Right atrium auricular region (tissue), 2 donors: ENCODE measurements at regions not wholly inside any gene's neighbourhood (a gene's known extent, or its start where the extent isn't known, plus 50 kb on each side); places are given as distances from the start of the nearest gene placed in this dataset.

ENCODE experiments used
- DNase-seq: peaks from one replicate; pipeline ENCODE4 v3.0.0-alpha.2; 2019; ENCODE audit warnings: low spot score
- H3K27ac ChIP-seq, 2 donors: fragments of 200-600 bp; sonication (generic); 1 replicate in 1 of 2; 2 replicates in 1 of 2; pipeline ENCODE4 v1.5.1; 2016 to 2019
- H3K27me3 ChIP-seq, 2 donors: fragments of 200-600 bp; sonication (generic); one replicate each; pipeline versions ENCODE4 v1.5.1 to v1.6.0; 2017 to 2019
- H3K36me3 ChIP-seq: fragments of 200-600 bp; sonication (generic); one replicate; pipeline ENCODE4 v1.5.1; 2016
- H3K4me1 ChIP-seq, 2 donors: fragments of 200-600 bp; sonication (generic); one replicate each; pipeline versions ENCODE4 v1.5.1 to v1.6.0; 2017 to 2019
- H3K4me3 ChIP-seq, 2 donors: fragments of 200-600 bp; sonication (generic); 1 replicate in 1 of 2; 2 replicates in 1 of 2; pipeline ENCODE4 v1.5.1; 2017 to 2019; ENCODE audit warnings: mild to moderate bottlenecking in 1 of 2, moderate library complexity in 1 of 2
- H3K9me3 ChIP-seq, 2 donors: fragments of 200-600 bp; sonication (generic); one replicate each; pipeline ENCODE4 v1.5.1; 2019
- CTCF ChIP-seq, 2 donors: fragments of 200-600 bp; sonication (generic); IDR thresholded peaks; one replicate each; pipeline ENCODE4 v1.5.1; 2019; ENCODE audit warnings: antibody characterized with exemption in 2 of 2

- Histone ChIP-seq H3K36me3 (no peaks in the 10 kb centered on the region), H3K27me3 (no peaks in the 10 kb centered on the region), H3K4me3 (no peak overlapping the region)
Measured at GRCh38 chr13:79910875-79911540, 429.9 kb downstream of the SPRY2 start.

GRCh38 chr13:79909644-79910043 lies 428.7 kb downstream of the NDFIP2 start:
- no peak for TF ChIP-seq CTCF (IDR thresholded peaks at IDR 0.05)
- H3K4me3 ChIP-seq, result no peak overlapping the region

More at GRCh38 chr13:79910875-79911540, 429.9 kb downstream of the SPRY2 start:
- DNase-seq, result no peak
- no peak overlapping the region for H3K27ac ChIP-seq
- H3K4me1 ChIP-seq, result peaks cover 0 to 4% of the 10 kb centered on the region in 2 donors
- no peak for TF ChIP-seq CTCF (IDR thresholded peaks at IDR 0.05)
- no peaks in the 10 kb centered on the region for H3K9me3 ChIP-seq

GRCh38 chr13:79908381-79908780 lies 427.4 kb downstream of the NDFIP2 start:
- H3K9me3 ChIP-seq, result no peaks in the 10 kb centered on the region
- no peak for DNase-seq
- H3K27me3 ChIP-seq, result no peaks in the 10 kb centered on the region
- no peaks in the 10 kb centered on the region for H3K4me1 ChIP-seq
- no peak overlapping the region for H3K4me3 ChIP-seq
- no peaks in the 10 kb centered on the region for H3K36me3 ChIP-seq
- no peak for TF ChIP-seq CTCF (IDR thresholded peaks at IDR 0.05)
- H3K27ac ChIP-seq, result no peak overlapping the region

More at GRCh38 chr13:79909644-79910043, 428.7 kb downstream of the NDFIP2 start:
- no peak for DNase-seq
- H3K4me1 ChIP-seq, result no peaks in the 10 kb centered on the region
- H3K9me3 ChIP-seq, result no peaks in the 10 kb centered on the region
- H3K27ac ChIP-seq, result no peak overlapping the region
- no peaks in the 10 kb centered on the region for H3K36me3 ChIP-seq
- H3K27me3 ChIP-seq, result no peaks in the 10 kb centered on the region

GRCh38 chr13:79907527-79907926 lies 426.6 kb downstream of the NDFIP2 start:
- no peak for DNase-seq

GRCh38 chr13:79906345-79906744 lies 425.4 kb downstream of the NDFIP2 start:
- Histone ChIP-seq H3K27me3 (no peaks in the 10 kb centered on the region), H3K4me3 (no peak overlapping the region), H3K9me3 (no peaks in the 10 kb centered on the region), H3K36me3 (no peaks in the 10 kb centered on the region), H3K27ac (no peak overlapping the region), H3K4me1 (no peaks in the 10 kb centered on the region)
- DNase-seq, result no peak
- no peak for TF ChIP-seq CTCF (IDR thresholded peaks at IDR 0.05)

More at GRCh38 chr13:79907527-79907926, 426.6 kb downstream of the NDFIP2 start:
- Histone ChIP-seq H3K27ac (no peak overlapping the region), H3K4me1 (no peaks in the 10 kb centered on the region), H3K27me3 (no peaks in the 10 kb centered on the region), H3K9me3 (no peaks in the 10 kb centered on the region), H3K4me3 (no peak overlapping the region), H3K36me3 (no peaks in the 10 kb centered on the region)
- no peak for TF ChIP-seq CTCF (IDR thresholded peaks at IDR 0.05)

GRCh38 chr13:79905018-79905417 lies 424.1 kb downstream of the NDFIP2 start:
- H3K27ac ChIP-seq, result no peak overlapping the region
- TF ChIP-seq CTCF (IDR thresholded peaks at IDR 0.05), result no peak
- no peak overlapping the region for H3K4me3 ChIP-seq
- no peaks in the 10 kb centered on the region for H3K9me3 ChIP-seq
- no peaks in the 10 kb centered on the region for H3K4me1 ChIP-seq
- no peaks in the 10 kb centered on the region for H3K27me3 ChIP-seq
- no peaks in the 10 kb centered on the region for H3K36me3 ChIP-seq
- no peak for DNase-seq
